ENCODE measurements at regions not wholly inside any gene's neighbourhood (a gene's known extent, or its start where the extent isn't known, plus 50 kb on each side); places are given as distances from the start of the nearest gene placed in this dataset.
"Not testable (repeated sequence)": the region's sequence is repeated elsewhere in the genome, so short reads cannot be mapped to it uniquely, and the experiment has no call there.

DNA sequence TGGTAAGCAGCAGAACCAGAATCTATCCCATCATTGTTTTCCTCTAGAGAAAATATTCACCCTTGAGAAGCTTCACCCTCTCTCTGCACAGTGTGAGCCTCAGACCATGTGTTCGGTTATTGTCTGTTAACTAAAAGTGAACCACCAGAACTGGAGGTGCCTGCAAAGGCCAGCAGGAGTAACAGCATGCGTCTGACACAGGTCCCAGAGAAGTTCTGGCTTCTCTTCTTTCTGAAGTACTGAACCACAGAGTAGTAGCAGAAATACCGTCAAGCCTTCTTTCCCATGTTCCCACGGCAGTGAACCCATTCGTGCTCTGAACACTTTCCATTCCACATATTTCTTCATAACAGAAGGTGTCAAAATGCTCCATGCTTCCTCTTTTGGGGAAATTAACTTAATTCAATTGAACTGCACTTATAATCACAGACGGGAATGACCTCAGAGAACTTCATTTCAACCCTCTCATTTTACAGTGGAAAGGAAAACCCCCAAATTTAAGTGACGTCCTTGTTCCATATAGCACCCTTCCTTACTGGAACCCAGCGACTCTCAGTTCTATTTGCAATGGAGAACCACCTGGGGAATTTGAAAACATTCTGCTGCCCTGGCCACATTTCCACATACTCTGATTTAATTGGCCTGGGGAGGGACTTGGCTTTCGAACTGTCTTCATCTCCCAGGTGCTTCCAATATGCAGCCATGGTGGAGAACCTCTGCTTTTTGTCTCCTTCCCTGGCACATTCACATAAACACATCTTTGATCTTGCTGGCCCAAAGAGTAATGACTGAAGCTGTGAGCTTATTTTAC lies 519.1 kb downstream of the RNF144A start:
- DNase-seq, result no peak
- Histone ChIP-seq H3K4me1 (no peaks in the 10 kb centered on the region), H3K36me3 (no peaks in the 10 kb centered on the region), H3K27ac (no peak overlapping the region), H3K9me3 (no peaks in the 10 kb centered on the region), H3K4me3 (no peak overlapping the region), H3K27me3 (no peaks in the 10 kb centered on the region)
- TF ChIP-seq, protein P1, sequence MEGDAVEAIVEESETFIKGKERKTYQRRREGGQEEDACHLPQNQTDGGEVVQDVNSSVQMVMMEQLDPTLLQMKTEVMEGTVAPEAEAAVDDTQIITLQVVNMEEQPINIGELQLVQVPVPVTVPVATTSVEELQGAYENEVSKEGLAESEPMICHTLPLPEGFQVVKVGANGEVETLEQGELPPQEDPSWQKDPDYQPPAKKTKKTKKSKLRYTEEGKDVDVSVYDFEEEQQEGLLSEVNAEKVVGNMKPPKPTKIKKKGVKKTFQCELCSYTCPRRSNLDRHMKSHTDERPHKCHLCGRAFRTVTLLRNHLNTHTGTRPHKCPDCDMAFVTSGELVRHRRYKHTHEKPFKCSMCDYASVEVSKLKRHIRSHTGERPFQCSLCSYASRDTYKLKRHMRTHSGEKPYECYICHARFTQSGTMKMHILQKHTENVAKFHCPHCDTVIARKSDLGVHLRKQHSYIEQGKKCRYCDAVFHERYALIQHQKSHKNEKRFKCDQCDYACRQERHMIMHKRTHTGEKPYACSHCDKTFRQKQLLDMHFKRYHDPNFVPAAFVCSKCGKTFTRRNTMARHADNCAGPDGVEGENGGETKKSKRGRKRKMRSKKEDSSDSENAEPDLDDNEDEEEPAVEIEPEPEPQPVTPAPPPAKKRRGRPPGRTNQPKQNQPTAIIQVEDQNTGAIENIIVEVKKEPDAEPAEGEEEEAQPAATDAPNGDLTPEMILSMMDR (IDR thresholded peaks at IDR 0.05), result no peak
- TF ChIP-seq POLR2A (IDR thresholded peaks at IDR 0.05), result no peak
- intact Hi-C loops (cut with DNase I; ENCODE audit: low total_unique reads), result no loop called here

DNA sequence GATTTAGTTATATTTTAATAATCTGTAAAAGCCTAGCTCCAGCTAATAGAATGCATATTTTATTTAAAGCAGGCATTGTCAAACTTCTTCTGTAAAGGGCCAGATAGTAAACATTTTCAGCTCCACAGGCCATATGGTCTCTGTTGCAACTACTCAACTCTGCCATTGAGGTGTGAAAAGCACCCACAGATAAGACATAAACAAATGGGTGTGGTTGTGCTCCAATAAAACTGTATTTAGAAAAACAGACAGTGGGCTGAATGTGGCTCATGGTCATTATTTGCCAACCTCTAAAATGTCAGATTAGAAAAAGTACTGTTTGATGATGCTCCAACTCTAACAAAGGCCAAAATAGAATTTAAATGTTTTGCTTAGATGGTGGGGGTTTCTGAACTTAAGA lies 519.9 kb downstream of the RNF144A start:
- no peaks in the 10 kb centered on the region for H3K9me3 ChIP-seq
- H3K36me3 ChIP-seq, result no peaks in the 10 kb centered on the region
- H3K4me1 ChIP-seq, result no peaks in the 10 kb centered on the region
- intact Hi-C loops (cut with DNase I; ENCODE audit: low total_unique reads), result no loop called here
- no peak overlapping the region for H3K4me3 ChIP-seq
- no peak for DNase-seq
- H3K27ac ChIP-seq, result no peak overlapping the region
- TF ChIP-seq POLR2A (IDR thresholded peaks at IDR 0.05), result no peak
- TF ChIP-seq, protein P1 (IDR thresholded peaks at IDR 0.05), result no peak
- no peaks in the 10 kb centered on the region for H3K27me3 ChIP-seq

DNA sequence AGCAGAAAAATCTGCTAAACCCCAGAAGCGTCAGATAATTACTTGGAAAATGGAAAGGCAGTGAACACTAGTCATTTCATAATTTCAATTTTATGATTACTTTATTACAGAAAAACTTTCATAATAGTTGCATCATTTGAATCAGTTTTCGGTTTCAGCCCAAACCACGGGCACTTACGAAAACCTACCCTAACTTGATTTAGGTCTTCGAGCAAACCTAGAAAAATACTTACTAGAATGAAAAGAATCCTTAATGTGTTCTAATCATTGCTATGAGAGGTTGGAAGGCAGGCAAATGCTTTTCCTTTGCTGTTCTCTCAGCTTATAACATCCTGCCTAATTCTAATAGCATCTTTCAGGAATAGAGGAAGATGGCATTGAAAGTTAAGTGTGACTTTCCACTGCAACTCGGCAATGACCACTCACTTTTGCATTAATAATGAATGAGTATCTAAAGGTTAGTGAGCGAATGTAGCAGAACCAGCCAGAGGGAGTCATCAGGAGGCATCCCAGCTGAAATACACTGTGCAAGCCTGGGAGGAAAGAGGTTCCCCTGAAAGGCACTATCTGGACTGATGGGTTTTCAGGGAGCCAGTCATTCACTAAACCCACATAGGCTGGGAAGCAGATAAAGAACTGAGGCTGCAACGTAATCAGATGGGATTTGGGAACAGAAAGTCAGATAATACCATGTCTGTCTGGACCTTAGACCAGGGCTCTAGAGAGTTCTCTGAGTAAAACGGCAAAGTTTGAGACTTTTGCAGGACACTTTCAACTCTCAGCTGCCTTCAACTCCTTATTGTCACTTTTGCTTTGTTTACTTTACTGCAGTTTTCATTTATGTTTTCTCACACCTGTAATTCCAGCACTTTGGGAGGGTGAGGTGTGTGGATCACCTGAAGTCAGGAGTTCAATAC lies 520.8 kb downstream of the RNF144A start:
- Histone ChIP-seq H3K36me3 (no peaks in the 10 kb centered on the region), H3K4me3 (no peak overlapping the region), H3K27ac (no peak overlapping the region), H3K4me1 (no peaks in the 10 kb centered on the region), H3K27me3 (no peaks in the 10 kb centered on the region), H3K9me3 (no peaks in the 10 kb centered on the region)
- TF ChIP-seq, protein P1 (IDR thresholded peaks at IDR 0.05), result no peak
- no peak for TF ChIP-seq POLR2A (IDR thresholded peaks at IDR 0.05)
- intact Hi-C loops (cut with DNase I; ENCODE audit: low total_unique reads), result no loop called here
- no peak for DNase-seq

DNA sequence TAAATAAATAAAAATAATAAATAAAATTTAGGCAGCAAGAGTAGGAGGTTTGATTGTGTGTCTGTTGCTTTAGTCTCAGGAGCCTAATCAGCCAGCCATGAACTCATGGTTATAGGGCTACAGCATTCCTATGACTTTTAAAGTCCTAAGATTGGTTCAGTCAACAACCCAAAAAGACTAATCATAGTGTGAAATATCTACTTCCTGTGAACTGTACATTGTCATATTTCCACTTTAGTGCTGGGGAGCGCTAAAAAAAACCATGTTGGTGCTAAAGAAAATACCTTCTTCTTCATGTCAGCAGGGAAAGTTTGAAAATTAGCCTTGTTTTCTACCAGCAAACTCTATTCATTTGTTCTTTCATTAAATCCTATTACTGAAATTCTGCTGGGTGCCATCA lies 521.6 kb downstream of the RNF144A start:
- H3K27me3 ChIP-seq, result no peaks in the 10 kb centered on the region
- no peak for DNase-seq
- no peaks in the 10 kb centered on the region for H3K36me3 ChIP-seq
- intact Hi-C loops (cut with DNase I; ENCODE audit: low total_unique reads), result no loop called here
- no peaks in the 10 kb centered on the region for H3K9me3 ChIP-seq
- no peak overlapping the region for H3K4me3 ChIP-seq
- H3K4me1 ChIP-seq, result no peaks in the 10 kb centered on the region
- H3K27ac ChIP-seq, result no peak overlapping the region
- TF ChIP-seq, protein P1 (IDR thresholded peaks at IDR 0.05), result no peak
- TF ChIP-seq POLR2A (IDR thresholded peaks at IDR 0.05), result no peak

DNA sequence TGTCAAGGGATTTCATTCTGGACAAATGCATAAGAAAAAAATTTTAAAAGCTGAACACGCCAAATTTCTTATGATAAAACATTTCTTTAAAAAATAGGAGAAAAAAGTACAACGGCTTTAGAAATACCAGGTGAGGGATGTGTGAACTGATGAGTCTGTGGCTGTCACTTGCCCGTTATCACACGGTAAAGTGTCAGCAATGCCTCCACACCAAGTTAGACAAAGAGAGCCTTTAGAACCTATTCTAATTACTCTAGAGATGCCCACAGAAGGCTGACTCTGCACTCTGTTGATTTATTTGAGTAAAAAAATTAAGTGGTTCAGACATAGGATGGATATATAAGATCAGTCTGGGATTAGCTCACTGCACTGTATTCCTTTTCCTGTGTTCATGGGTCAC lies 523.8 kb downstream of the RNF144A start:
- Histone ChIP-seq H3K27me3 (no peaks in the 10 kb centered on the region), H3K4me1 (no peaks in the 10 kb centered on the region), H3K27ac (no peak overlapping the region), H3K4me3 (no peak overlapping the region), H3K36me3 (no peaks in the 10 kb centered on the region), H3K9me3 (no peaks in the 10 kb centered on the region)
- intact Hi-C loops (cut with DNase I; ENCODE audit: low total_unique reads), result no loop called here
- no peak for DNase-seq
- TF ChIP-seq, protein P1 (IDR thresholded peaks at IDR 0.05), result no peak
- TF ChIP-seq POLR2A (IDR thresholded peaks at IDR 0.05), result no peak

DNA sequence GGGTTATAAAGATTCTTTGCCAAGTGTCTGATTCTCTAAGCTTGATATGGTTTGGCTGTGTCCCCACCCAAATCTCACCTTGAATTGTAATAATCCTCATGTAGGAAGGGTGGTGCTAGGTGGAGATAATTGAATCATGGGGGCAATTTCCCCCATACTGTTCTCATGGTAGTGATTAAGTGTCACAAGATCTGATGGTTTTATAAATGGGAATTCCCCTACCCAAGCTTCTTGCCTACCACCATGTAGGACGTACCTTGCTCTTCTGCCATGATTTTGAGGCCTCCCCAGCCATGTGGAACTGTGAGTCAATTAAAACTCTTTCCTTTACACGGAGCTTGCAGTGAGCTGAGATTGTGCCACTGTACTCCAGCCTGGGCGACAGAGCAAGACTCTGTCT lies 524.6 kb downstream of the RNF144A start:
- H3K4me1 ChIP-seq; H3K4me3 ChIP-seq; H3K27ac ChIP-seq; H3K9me3 ChIP-seq; DNase-seq; H3K27me3 ChIP-seq; intact Hi-C loops (cut with DNase I; ENCODE audit: low total_unique reads); H3K36me3 ChIP-seq: not testable (repeated sequence)
